GM19438 (cell line): ENCODE measurements at regions not wholly inside any gene's neighbourhood (a gene's known extent, or its start where the extent isn't known, plus 50 kb on each side); places are given as distances from the start of the nearest gene placed in this dataset.
A peak's percentile ranks its signal among the peaks of the same experiment; 100 is the strongest.

Experiments
- ATAC-seq: cut with Tn5 transposase; IDR thresholded peaks from one replicate; pipeline ENCODE4 v1.9.1; 2021; ENCODE audit warnings: low read depth; ENCODE audit not compliant: unreplicated experiment

DNA sequence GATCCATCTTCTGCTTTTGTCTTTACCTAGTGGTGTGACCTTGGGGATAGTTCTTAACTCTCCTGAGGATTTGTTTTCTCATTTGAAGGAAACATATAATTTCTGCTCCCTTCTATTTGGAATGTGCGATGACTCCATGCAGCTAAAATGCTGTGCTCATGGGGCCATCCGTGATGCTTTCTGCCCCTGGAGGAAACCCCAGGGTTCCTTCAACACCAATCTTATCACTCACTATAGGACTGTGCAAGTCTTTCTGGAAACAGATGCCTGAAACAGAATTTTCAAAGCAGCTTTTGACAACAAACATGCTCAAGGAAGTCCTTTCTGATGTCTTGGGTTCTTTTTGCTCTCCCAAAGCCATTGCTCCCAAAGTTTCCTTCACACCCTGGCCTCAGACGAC, 128.8 kb upstream of the GGTLC1 start:
- no peak for ATAC-seq

DNA sequence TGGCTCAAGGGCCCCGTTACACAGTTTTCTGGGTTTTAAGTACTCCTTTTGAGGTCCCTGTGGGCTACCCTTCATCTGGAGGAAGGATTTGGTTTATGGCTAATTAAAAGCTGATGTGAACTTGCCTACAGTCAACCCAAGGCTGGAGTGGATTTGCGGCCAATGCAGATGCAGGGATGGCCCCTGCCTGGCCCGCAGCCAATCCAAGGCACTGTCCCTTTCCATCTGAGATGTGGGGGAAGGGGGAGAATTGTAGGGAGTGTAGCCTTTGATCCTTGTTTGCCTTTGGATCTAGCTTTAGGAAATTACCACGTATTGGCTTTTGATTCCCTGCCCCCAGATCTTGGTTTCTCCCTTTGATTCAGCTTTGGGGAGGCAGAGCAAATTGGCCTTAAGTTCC, 128.0 kb upstream of the GGTLC1 start:
- ATAC-seq, result no peak

DNA sequence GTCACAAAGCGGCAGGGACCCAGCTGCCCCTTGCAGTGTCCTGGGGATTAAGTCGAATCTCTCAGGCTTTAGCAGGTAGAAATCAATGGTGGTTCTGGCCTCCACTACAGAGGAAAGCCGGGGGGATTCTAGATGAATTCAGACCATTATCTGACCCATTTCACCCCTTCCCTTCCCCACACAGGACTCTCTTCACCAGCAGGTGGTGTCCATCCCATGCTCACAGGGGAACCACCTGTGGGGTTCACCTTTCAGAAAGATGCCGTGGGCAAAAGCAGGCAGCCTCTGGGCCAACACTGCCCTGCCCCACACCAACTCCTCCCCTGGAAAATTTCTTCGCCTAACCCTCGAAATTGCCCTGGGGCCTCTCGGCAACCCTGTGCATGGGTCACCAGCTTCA, 123.8 kb upstream of the GGTLC1 start:
- no peak for ATAC-seq

DNA sequence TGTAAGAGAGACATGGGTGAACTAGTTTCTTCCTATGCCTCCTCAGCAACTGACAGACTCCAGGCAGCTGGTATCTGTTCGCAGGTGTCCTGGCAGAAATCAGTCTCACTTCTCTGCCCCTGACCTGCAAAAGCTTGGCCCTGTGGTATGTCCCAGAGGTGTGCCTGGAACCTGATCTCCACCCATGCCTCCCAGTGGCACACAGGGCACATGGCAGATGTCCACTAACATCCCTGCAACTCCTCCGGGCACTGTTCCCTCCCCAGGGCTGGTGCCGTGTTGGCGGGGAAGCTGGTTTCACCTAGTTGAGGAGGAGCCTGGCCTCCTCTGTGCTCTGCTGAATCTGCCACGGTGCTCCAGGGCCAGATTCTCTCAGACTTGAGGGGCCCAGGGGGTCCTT, 123.3 kb upstream of the GGTLC1 start:
- no peak for ATAC-seq

DNA sequence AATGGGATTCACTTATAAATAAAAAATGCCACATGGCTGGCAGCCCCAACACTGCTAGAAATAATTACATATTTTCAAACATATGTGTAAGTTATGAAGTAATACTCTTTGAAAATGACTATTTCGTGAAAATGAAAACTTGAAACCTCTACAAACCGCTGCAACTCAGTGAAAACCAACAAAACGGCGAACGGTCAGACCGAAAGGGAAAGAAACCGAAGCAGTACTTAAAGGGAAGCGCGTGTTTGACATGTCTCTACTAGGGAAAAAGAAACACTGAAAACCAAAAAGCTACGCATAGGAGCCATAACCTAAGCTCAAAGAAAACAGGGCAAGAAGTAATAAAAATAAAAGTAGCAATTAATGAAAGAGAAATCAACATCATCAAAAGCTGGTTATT, 121.0 kb upstream of the GGTLC1 start:
- ATAC-seq, result peak; percentile 64

DNA sequence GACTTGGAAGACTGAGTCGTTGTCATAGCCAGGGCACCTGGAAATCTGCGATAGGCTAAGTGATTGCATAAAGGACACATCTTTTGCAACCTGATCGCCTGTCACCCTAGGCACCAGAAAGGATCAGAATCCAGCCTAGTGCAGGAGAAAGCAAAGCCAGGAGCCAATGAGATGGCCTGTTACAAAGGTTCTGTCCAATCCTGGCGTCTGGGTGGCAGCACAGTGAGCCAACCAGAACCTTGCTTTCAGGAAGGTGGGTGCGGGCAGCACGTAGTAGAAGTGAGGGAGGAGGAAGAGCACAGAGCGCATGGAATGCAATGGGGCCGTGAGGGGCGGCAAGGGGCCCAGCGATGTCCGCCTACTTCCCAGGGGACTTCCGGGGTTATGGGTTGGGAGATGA, 120.4 kb upstream of the GGTLC1 start:
- no peak for ATAC-seq

DNA sequence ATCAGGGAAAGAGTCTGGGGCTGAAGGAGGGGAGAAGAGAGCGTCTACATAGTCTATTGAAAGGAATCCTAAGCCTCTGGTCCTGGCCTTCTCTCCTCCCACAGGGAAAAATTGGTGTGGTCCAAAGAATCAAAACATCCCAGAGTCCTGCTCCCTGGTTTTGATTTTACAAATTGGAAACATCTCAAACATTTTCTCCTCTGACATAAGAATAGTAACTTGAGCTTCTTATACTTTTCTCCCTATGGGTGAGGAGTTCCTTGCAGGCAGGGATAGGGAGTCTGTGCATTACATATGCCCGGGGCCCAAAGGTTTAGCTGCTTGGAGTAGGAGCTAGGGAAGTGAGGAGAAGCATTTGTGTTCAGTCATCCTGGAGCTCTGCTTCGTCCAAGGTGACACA, 120.0 kb upstream of the GGTLC1 start:
- ATAC-seq, result no peak

DNA sequence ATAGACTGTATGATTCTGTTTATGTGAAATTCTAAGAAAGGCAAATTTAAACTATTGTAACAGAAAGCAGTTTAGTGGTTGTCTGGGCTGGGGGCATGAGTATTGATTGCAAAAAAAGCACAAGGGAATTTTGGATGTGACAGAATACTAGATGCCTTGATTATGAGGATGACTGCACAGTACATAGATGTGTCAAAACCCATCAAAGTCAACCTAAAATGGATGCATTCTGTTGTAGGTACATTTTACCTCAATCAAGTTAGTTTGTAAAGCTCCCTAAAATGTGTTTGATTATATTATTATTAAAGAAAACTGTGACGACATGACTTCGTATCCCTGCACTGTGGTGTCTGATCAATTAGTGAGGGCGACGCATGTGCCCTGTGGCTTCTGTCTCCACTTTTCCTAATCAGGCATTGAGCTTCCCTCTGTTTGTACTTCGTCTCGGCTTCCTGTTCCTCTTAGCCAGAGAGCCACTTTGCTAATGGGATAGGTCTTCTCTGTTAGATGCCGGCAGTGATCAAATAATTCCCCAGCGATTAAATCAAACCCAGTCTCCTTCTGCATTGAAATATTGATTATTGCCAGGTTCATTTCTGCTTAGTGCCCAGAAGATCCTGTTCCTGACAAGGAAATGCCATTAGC, 118.3 kb upstream of the GGTLC1 start:
- no peak for ATAC-seq

DNA sequence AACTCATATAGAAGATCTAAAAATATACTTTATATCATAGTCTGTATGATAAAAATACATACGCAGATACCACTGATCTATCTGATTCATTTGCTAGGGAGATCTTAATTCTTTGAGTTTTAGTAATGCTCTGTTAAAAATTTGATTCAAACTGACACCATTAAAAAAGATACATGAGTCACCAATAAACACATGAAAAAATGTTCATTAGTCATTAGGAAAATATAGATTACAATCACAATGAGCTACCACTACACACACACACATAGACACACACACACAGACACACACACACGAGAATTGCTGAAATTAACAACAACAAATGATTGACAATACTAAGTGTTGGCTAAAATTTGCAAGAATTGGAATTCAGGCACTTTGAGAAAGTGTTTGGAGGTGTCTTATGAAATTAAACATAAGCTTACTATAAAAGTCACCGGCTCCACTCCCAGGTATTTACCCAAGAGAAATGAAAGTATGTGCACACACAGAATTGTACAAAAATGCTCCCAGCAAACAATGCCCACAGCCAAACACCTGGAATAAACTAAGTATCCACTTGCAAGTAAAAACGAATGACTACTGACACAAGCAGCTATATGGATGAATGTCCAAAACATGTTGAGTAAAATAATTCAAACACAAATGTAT, 117.7 kb upstream of the GGTLC1 start:
- no peak for ATAC-seq

DNA sequence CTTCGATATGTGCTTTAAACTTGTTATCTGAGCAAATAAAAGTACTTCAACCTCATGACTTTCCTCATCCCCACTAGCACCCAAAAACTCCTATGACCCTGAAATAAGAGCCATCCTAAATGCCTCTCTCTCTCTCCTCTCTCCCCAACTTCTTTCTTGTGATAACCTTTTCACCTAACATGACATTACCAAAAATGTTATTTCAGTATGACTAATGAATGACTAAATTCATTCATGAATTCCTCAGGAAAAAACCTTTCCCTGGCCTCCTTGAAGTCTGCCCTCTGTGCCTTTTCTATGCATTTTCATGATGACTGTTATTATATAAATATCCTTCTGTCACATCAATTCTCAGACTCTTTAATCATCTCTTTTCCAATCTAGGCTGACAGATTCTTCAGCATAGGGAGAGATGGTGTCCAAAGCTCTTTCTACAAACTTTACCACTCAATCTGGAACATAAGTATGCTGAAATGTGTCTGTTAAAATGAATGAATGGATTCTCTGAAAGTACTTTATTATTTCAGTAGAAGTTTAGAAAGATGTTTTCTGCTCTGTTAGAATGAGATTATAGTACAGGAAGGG, 114.3 kb upstream of the GGTLC1 start:
- ATAC-seq, result no peak

DNA sequence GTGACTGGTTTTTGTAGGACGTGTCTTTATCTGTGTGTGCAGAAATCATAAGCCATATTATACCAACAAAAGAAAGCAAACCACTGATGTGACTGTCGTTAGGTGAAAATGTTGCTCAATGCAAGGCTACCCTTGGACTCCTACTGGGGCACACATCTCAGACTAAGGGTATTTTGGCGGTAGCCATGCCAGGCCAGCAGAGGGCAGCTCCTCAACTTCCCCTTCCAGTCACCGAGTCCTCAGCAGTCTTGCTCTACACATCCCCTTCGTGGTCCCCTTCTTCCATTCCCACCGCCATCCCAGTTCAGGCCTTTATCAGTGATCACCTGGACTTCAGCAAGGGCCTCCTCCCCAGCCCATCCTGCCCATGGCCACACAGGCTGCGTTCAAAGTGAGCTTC, 113.7 kb upstream of the GGTLC1 start:
- no peak for ATAC-seq

DNA sequence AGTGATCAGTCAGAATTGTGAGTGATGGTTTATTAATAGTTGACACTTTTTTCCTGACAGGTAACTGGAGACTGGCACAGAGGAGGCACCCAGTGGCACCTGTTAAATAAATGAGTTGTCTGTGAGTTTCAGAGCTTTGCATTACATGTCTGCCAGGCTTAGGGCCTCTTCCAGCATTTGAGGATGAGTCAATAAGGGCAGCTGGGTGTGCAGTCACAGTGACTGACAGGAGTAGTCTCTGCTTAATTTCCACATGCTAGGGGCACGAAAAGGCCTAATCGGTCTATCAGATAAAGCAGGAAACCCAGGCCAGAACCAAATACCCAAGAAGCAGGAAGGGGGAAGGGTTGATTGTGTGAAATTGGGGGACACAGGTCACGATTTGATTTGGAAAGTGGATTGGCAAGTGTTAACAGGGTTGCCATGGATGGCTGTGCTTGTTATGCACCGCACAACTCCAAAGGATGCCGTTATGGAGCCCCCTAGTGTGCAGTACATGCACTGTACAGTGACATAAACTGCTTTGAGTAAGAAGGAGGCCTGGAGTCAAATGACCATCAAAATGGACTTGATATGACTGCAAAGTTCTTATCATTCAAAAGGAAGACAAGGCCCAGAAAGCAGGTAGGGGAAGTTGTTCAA, 111.9 kb upstream of the GGTLC1 start:
- peak; percentile 60 for ATAC-seq

DNA sequence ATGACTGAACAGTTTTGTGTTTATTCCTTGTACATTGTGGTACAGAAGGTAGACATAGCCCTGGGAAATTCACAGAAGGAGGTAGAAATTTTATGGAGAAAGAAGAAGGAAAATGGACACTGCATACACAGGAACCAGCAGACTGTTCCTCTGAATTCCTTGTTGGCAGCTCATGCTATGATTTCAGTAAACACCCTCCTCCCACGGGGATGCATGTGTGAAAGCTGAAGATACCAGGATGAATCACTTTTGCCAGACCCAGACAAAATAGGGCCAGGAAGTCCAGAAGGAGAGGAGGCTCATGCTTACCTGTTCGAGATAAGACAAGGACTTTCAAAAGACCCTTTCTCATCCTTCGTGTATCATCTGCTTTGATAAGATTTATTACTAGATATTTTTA, 110.3 kb upstream of the GGTLC1 start:
- no peak for ATAC-seq

DNA sequence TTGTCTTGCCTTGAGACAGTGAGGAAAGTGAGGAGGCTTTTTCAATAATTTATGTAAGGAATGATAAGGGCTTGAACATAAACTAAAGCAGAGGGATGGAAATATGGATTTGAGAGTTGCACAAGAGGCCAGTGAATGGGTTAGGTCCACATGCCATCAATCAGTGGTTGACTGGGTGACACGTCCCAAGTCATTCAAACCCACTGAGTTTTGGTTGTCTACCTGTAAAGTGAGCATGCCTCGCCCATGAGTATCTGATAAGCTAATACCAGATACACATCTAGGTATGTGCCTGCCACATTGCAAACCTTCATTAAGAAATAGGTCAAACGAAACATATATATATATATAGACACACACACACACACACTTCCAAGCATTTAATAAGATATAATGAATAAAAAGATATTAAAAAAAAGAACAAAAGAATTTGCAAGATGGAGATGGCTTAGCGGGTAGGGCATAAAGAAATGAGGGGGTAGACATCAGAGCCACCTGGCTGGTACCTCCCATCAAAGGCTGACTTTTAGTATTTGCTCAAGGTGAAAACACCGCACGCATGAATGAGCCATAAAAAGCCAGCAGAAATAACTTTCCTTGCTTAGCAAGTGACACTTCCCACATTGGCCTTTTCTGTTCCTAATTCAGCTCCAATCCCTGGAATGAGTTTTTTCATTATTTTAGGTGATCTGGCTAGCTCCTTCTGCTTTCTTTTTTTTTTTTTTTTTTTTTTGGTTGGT, 109.1 kb upstream of the GGTLC1 start:
- no peak for ATAC-seq

DNA sequence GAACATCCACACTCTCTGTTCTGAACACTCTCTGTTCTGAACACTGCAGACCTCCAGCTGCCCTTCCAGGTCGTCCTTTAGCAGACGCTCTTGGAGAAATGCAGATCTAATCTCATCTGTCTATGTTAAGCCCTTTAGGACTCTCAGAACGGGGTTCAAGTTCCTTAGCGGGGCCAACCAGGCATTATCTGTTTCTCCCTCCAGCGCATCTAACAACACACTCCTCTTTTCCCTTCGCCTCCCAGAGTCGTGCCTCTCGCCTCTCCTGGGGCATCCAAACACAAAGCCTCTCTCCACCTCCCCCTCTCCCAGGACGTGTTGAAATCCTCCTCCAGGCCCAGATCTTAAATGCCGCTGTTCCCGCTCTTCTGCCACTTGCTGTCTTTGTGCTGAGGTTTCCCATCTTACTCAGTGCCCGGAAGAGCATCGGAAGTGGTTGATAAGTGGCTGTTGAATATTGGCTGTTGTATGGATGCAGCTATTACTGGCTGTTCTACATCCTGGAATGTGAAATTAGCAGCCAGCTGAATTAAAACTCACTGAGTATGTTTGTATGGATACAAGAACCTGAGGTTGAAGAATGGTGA, 108.4 kb upstream of the GGTLC1 start:
- no peak for ATAC-seq

DNA sequence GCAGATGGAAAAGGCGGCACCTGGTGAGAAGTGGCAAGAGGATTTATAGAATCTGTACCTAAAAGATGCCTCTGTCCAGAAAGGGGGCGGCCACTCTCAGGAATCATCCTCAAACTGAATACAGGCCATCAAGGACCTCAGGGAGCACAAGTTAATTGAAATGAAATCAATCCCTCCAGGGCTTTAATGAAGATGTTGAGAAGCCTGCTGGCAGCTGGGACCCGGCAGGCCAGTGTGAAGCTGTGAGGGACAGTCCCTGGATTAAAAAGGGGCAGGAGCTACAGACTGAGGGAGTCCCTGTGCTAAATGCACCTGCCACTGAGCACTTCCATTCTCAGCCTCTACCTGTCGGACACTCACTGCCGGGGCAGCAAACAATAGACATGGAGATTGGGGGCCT, 107.7 kb upstream of the GGTLC1 start:
- ATAC-seq, result no peak

DNA sequence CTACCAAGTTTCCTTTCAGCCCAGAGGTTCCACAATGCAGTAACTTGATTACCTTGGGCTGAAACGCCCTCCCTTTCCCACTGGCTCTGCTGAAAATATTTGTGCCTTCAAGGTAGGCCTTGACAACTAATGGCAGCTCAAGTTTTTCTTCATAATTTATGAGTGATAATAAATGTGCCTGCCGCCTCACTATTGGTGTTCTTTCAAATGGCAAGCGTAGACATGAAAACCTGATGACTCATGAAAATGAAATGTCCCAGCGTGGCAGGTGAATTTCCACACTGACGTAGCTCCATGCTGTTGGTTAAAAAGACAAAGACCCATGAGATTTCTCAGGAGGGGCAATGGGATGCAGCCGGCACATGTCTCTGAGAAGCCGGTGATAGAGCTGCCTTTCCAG, 107.2 kb upstream of the GGTLC1 start:
- ATAC-seq, result no peak

DNA sequence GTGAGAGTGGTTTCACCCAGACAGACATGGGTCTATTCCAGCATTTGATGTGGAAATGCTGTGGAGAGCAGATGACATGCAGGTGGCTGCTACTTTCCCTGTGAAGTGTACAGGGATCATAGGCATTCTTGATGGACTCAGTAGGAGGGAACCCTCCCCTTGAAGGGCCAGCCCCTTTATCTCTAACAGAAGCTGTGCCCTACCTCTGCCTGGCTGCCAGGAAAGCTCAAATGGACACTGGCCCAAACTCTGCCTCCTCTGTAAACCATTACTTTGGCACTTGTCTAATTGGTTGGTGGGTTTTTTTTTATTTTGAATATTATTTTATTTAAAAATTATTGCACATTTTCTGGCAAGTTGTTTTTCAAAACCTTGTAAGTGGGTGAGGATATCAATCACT, 106.7 kb upstream of the GGTLC1 start:
- no peak for ATAC-seq

DNA sequence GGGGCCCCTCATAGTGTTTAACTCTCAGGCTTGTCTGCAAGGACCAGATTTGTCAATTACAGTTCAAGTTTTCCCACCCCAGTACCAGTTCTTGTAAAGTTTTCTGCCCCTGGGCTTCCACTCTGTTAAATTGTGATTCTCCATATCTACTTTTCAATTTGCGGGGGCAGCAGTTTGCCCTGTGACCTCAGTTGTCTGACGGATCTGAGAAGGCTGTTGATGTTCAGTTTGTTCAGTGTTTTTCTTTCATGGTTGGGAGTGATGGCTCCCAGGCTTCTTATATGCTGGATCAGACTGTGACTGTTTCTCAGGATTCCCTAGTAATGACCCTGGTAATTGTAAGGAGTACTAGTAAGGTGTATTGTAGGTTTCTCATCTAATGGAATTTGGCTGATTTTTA, 101.0 kb upstream of the GGTLC1 start:
- ATAC-seq, result no peak

DNA sequence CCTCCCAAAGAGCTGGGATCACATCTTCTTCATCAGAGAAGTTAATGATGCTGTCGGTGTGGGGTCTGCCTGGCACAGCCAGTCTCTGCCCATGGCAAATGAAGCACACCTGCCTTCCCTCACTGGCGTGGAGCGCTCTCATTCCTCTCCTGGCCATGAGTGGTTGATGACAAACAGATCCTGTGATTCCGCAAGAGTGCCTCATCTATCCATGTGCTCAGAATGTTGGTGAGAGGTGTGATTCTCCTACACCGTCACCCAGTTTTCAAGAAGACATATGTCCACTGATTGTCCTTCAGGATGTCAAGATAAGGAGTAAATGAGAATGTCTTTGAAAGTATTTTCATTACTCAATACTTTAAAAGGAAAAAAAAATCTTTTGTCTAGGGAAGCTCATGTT, 97.5 kb upstream of the GGTLC1 start:
- no peak for ATAC-seq

DNA sequence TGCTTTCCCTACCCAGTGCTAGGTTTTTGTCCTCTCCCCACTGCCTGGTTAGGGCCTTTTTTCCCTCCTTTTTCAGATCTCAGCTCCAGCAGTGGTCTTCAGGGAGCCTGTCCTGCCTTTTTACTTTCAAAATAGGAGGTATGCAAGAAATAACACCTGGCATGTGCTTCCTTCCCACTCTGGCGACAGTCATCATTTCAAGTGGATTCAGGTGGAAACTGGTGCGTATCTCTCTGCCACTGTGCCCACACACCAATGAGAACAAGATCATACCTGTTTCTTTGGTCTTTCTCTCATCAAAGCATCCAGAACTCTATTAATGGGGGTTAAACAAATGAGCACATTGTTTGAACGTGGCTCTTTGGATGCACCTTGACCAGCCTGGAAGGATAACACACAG, 95.7 kb upstream of the GGTLC1 start:
- ATAC-seq, result no peak
